ENCODE measurements at regions not wholly inside any gene's neighbourhood (a gene's known extent, or its start where the extent isn't known, plus 50 kb on each side); places are given as distances from the start of the nearest gene placed in this dataset.

DNA sequence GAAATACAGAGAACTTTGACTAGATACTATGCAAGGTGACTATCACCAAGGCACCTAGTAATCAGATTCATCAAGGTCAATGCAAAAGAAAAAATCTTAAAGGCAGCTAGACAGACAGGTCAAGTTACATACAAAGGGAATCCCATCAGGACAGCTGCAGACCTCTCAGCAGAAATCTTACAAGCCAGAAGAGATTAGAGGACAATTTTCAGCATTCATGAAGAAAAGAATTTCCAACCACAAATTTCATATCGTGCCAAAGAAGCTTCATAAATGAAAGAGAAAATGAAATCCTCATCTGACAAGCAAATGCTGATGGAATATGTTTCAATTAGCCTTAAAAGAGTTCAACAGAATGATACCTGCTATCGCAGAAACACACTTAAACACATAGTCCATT lies 913.7 kb downstream of the RPS29 start:
- TF ChIP-seq POLR2A (IDR thresholded peaks at IDR 0.05) = no peak
- TF ChIP-seq, protein P1, sequence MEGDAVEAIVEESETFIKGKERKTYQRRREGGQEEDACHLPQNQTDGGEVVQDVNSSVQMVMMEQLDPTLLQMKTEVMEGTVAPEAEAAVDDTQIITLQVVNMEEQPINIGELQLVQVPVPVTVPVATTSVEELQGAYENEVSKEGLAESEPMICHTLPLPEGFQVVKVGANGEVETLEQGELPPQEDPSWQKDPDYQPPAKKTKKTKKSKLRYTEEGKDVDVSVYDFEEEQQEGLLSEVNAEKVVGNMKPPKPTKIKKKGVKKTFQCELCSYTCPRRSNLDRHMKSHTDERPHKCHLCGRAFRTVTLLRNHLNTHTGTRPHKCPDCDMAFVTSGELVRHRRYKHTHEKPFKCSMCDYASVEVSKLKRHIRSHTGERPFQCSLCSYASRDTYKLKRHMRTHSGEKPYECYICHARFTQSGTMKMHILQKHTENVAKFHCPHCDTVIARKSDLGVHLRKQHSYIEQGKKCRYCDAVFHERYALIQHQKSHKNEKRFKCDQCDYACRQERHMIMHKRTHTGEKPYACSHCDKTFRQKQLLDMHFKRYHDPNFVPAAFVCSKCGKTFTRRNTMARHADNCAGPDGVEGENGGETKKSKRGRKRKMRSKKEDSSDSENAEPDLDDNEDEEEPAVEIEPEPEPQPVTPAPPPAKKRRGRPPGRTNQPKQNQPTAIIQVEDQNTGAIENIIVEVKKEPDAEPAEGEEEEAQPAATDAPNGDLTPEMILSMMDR (IDR thresholded peaks at IDR 0.05 in 4 of 5, conservative IDR thresholded peaks at IDR 0.05 in 1 of 5) = no peak

Data from gastrocnemius medialis (tissue), 4 donors.